ENCODE measurements at regions not wholly inside any gene's neighbourhood (a gene's known extent, or its start where the extent isn't known, plus 50 kb on each side); places are given as distances from the start of the nearest gene placed in this dataset.
"Not testable (repeated sequence)": the region's sequence is repeated elsewhere in the genome, so short reads cannot be mapped to it uniquely, and the experiment has no call there.

DNA sequence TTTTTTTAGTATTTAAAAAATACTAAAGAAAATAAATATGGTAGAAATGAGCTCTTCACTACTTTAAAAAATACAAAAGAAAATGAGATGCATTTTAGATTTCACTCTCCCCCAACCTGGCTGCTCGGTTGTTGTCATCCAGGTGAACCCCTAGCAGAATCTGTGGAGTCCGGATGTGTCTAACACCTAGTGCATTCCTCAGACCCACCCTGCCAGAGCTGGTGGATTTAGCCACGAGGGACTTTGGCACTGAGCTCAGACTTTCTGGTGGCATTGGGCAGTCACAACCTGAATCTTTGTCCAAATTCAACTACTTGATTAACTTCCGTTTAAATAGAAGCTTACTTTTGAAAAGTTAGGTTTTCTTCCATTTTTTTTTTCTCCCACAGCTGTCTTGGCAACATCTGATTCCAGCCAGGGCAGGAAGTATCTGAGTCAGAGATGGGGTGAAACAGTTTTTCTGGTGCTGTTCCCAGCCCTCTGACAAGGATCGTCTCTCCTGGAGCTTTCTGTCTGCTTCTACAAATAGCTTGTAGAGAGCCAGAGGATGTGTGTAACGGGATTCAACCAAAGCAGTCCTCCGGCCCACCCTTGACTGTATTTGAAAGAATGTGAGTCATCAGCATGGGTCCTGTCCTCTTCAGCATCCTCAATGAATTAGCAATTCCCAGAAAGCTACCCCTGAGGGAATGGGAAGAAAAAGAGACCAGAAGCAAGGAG, 301.8 kb upstream of the MCTP2 start:
- Histone ChIP-seq H3K27me3 (no peaks in the 10 kb centered on the region), H3K27ac (no peak overlapping the region), H3K9me3 (no peaks in the 10 kb centered on the region), H3K36me3 (no peaks in the 10 kb centered on the region), H3K4me1 (no peaks in the 10 kb centered on the region), H3K4me3 (no peak overlapping the region)
- DNase-seq (ENCODE audit: low spot score in 2 of 2): peak in 1 of 2 donors; percentile 71
- no peak for TF ChIP-seq CTCF (IDR thresholded peaks at IDR 0.05)
- intact Hi-C loops (cut with DNase I): no loop called here

- Histone ChIP-seq H3K27me3 (no peaks in the 10 kb centered on the region), H3K4me1 (no peaks in the 10 kb centered on the region), H3K9me3 (peaks cover 0 to 4% of the 10 kb centered on the region in 2 donors), H3K4me3 (no peak overlapping the region), H3K27ac (no peak overlapping the region), H3K36me3 (no peaks in the 10 kb centered on the region)
- no peak for TF ChIP-seq CTCF (IDR thresholded peaks at IDR 0.05)
- intact Hi-C loops (cut with DNase I): no loop called here
- no peak for DNase-seq (ENCODE audit: low spot score in 2 of 2)
These were observed 311.2 kb upstream of the MCTP2 start for GRCh38 chr15:93920204-93920603.

GRCh38 chr15:93918801-93919200, 312.6 kb upstream of the MCTP2 start:
- H3K9me3 ChIP-seq; H3K36me3 ChIP-seq; intact Hi-C loops (cut with DNase I); H3K4me1 ChIP-seq; H3K4me3 ChIP-seq; H3K27ac ChIP-seq; H3K27me3 ChIP-seq; DNase-seq (ENCODE audit: low spot score in 2 of 2): not testable (repeated sequence)

GRCh38 chr15:93917181-93917580, 314.2 kb upstream of the MCTP2 start:
- Histone ChIP-seq H3K27me3 (no peaks in the 10 kb centered on the region), H3K4me1 (no peaks in the 10 kb centered on the region), H3K27ac (no peak overlapping the region), H3K9me3 (no peaks in the 10 kb centered on the region), H3K4me3 (no peak overlapping the region), H3K36me3 (no peaks in the 10 kb centered on the region)
- intact Hi-C loops (cut with DNase I): no loop called here
- no peak for TF ChIP-seq CTCF (IDR thresholded peaks at IDR 0.05)
- DNase-seq (ENCODE audit: low spot score in 2 of 2): no peak

- no peak for DNase-seq (ENCODE audit: low spot score in 2 of 2)
- H3K9me3 ChIP-seq: no peaks in the 10 kb centered on the region
- H3K27me3 ChIP-seq: no peaks in the 10 kb centered on the region
- no peaks in the 10 kb centered on the region for H3K36me3 ChIP-seq
- no peak overlapping the region for H3K27ac ChIP-seq
- intact Hi-C loops (cut with DNase I): no loop called here
- H3K4me1 ChIP-seq: no peaks in the 10 kb centered on the region
- H3K4me3 ChIP-seq: no peak overlapping the region
- no peak for TF ChIP-seq CTCF (IDR thresholded peaks at IDR 0.05)
These were observed 317.5 kb upstream of the MCTP2 start for GRCh38 chr15:93913871-93914270.

GRCh38 chr15:93913310-93913709, 318.1 kb upstream of the MCTP2 start:
- H3K4me3 ChIP-seq: no peak overlapping the region
- no peaks in the 10 kb centered on the region for H3K9me3 ChIP-seq
- TF ChIP-seq CTCF (IDR thresholded peaks at IDR 0.05): no peak
- DNase-seq (ENCODE audit: low spot score in 2 of 2): no peak
- no peaks in the 10 kb centered on the region for H3K27me3 ChIP-seq
- H3K36me3 ChIP-seq: no peaks in the 10 kb centered on the region
- H3K27ac ChIP-seq: no peak overlapping the region
- intact Hi-C loops (cut with DNase I): no loop called here
- no peaks in the 10 kb centered on the region for H3K4me1 ChIP-seq

All from ascending aorta (tissue), 2 donors.